Neural progenitor cell (in vitro differentiated cells): ENCODE measurements at regions not wholly inside any gene's neighbourhood (a gene's known extent, or its start where the extent isn't known, plus 50 kb on each side); places are given as distances from the start of the nearest gene placed in this dataset.

Experiments used
- EZH2 ChIP-seq: fragments of 200-600 bp; sonication (generic); IDR thresholded peaks from 2 replicates; pipeline ENCODE4 v1.6.1; 2017; ENCODE audit warnings: antibody characterized with exemption, mild to moderate bottlenecking, moderate library complexity
- TF ChIP-seq, protein P1 (sequence below): fragments of 200-600 bp; sonication (generic); IDR thresholded peaks from 2 replicates; pipeline ENCODE4 v1.5.1; 2017; ENCODE audit warnings: antibody characterized with exemption, mild to moderate bottlenecking

DNA sequence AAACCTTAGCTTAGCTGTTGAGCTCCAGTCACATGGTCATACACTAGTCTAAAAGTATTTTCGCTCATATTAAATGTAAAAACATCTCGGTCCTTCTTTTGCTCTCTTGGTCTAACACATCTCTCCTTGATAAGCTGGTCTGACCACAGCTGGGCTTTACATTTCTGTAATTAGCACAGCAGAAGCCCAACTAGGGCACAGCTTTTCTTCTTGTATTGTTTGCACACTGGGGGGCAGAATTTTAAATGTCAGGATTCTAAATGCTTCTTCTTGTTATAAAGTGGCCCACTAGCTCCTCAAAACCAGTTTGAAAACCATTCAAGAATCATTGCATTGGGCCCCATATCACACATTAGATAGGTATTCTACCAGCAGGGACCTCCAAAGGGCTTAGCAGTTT is 289.1 kb upstream of the PKN2 start:
- no peak for TF ChIP-seq EZH2
- TF ChIP-seq, protein P1, sequence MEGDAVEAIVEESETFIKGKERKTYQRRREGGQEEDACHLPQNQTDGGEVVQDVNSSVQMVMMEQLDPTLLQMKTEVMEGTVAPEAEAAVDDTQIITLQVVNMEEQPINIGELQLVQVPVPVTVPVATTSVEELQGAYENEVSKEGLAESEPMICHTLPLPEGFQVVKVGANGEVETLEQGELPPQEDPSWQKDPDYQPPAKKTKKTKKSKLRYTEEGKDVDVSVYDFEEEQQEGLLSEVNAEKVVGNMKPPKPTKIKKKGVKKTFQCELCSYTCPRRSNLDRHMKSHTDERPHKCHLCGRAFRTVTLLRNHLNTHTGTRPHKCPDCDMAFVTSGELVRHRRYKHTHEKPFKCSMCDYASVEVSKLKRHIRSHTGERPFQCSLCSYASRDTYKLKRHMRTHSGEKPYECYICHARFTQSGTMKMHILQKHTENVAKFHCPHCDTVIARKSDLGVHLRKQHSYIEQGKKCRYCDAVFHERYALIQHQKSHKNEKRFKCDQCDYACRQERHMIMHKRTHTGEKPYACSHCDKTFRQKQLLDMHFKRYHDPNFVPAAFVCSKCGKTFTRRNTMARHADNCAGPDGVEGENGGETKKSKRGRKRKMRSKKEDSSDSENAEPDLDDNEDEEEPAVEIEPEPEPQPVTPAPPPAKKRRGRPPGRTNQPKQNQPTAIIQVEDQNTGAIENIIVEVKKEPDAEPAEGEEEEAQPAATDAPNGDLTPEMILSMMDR: no peak
